Omental fat pad (tissue), 3 donors: ENCODE measurements at regions not wholly inside any gene's neighbourhood (a gene's known extent, or its start where the extent isn't known, plus 50 kb on each side); places are given as distances from the start of the nearest gene placed in this dataset.

Source experiments
- ATAC-seq: fragments of 150-250 bp; one replicate; pipeline ENCODE4 v1.9.1; 2016; ENCODE audit warnings: mild to moderate bottlenecking, moderate library complexity; ENCODE audit not compliant: low FRiP score
- DNase-seq: peaks from one replicate; pipeline ENCODE4 v3.0.0-alpha.2; 2019; ENCODE audit warnings: low spot score
- CTCF ChIP-seq, 3 donors: fragments of 450-650 bp; IDR thresholded peaks; one replicate each; pipeline ENCODE4 v1.5.1; 2016 to 2017; ENCODE audit warnings: antibody characterized with exemption in 3 of 3, mild to moderate bottlenecking in 3 of 3, moderate library complexity in 2 of 3

- DNase-seq (no peak), ATAC-seq (no peak)
- TF ChIP-seq CTCF (IDR thresholded peaks at IDR 0.05) = no peak
These were observed 83.0 kb downstream of the CNTN3 start for GRCh38 chr3:74531491-74531890.

DNA sequence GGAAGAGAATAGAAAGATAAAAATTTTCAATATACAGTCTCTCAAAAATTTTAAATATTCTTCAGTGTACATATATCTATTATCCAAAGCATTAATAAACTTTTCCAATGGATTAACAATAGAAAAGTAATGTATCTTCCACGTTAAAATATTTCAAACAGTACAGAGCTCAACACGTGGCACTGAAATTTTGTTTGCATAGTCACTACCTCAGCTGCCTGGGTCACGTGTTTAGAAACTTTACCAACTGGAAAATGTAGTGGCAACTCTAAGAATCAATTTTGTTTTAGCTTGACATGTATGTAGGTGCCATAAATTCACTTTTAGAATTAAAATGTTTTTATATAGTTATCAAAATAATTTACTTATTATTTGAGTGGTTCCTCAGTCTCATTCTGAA lies 85.3 kb downstream of the CNTN3 start:
- ATAC-seq = no peak
- DNase-seq = no peak
- TF ChIP-seq CTCF (IDR thresholded peaks at IDR 0.05) = no peak

GRCh38 chr3:74527566-74527965 lies 86.9 kb downstream of the CNTN3 start:
- no peak for DNase-seq
- no peak for TF ChIP-seq CTCF (IDR thresholded peaks at IDR 0.05)
- no peak for ATAC-seq

GRCh38 chr3:74523811-74524210 lies 90.6 kb downstream of the CNTN3 start:
- ATAC-seq (no peak), DNase-seq (no peak)
- no peak for TF ChIP-seq CTCF (IDR thresholded peaks at IDR 0.05)

GRCh38 chr3:74520895-74521294 lies 93.6 kb downstream of the CNTN3 start:
- ATAC-seq = no peak
- TF ChIP-seq CTCF (IDR thresholded peaks at IDR 0.05) = no peak
- DNase-seq = no peak

- ATAC-seq (no peak), DNase-seq (no peak)
- TF ChIP-seq CTCF (IDR thresholded peaks at IDR 0.05) = no peak
These were observed 95.8 kb downstream of the CNTN3 start for GRCh38 chr3:74518610-74519009.

GRCh38 chr3:74516019-74516418 lies 98.4 kb downstream of the CNTN3 start:
- DNase-seq (no peak), ATAC-seq (no peak)
- TF ChIP-seq CTCF (IDR thresholded peaks at IDR 0.05) = no peak
